ENCODE measurements at regions not wholly inside any gene's neighbourhood (a gene's known extent, or its start where the extent isn't known, plus 50 kb on each side); places are given as distances from the start of the nearest gene placed in this dataset.

DNA sequence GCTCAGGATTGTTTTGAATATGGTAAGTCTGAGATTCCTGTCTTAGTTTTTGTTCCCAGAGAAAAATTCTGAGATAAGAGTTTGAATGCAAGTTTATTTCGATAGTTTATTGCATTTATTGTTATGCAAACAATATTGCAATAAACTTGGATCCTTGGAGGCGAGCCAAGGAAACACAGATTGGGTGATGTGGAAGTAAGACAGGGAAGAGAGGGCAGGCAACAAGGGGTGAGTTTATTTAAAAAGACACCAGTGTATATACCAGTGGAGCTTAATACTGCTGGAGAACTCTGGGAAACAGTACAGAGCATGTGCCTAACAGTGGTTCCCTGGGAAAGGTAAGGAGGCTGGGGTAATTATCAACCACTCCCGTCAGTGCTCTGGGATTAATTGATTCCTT, 87.5 kb upstream of the NEDD4L start:
- Histone ChIP-seq H3K9me3 (ENCODE audit: control insufficient read depth, low read depth, low read length) (no peaks in the 10 kb centered on the region), H3K79me2 (ENCODE audit: control insufficient read depth, insufficient read depth, low read length) (no peaks in the 10 kb centered on the region), H3K36me3 (ENCODE audit: control insufficient read depth in 2 of 2, extremely low read depth in 1 of 2, insufficient read depth in 2 of 2, low read length in 2 of 2) (no peaks in the 10 kb centered on the region), H2AFZ (ENCODE audit: control insufficient read depth, low read length) (no peak overlapping the region), H3K4me1 (ENCODE audit: control insufficient read depth, extremely low read depth, insufficient read depth, low read length) (peaks cover 12% of the 10 kb centered on the region), H4K20me1 (ENCODE audit: control insufficient read depth, extremely low read depth, insufficient read depth, low read length) (no peaks in the 10 kb centered on the region), H3K27me3 (ENCODE audit: control insufficient read depth, extremely low read depth, insufficient read depth, low read length) (no peaks in the 10 kb centered on the region), H3K4me3 (ENCODE audit: control insufficient read depth in 2 of 3, extremely low read depth in 1 of 3, insufficient read depth in 2 of 3, low read depth in 1 of 3, low read length in 3 of 3) (no peak overlapping the region), H3K9me1 (ENCODE audit: control insufficient read depth, extremely low read depth, insufficient read depth, low read length) (no peaks in the 10 kb centered on the region), H3K4me2 (ENCODE audit: control insufficient read depth, extremely low read depth, insufficient read depth, low read depth, low read length) (no peak overlapping the region), H3K27ac (ENCODE audit: control insufficient read depth, insufficient read depth, low read length) (no peak overlapping the region), H3K9ac (ENCODE audit: control insufficient read depth, extremely low read depth, insufficient read depth, low read length) (no peak overlapping the region)
- FAIRE-seq (no peak), DNase-seq (ENCODE audit: low read depth, low spot score) (no peak)
- TF ChIP-seq EZH2 (IDR thresholded peaks at IDR 0.05; ENCODE audit: low read length) = no peak
- TF ChIP-seq CTCF (optimal IDR thresholded peaks at IDR 0.05 in 1 of 3, IDR thresholded peaks at IDR 0.05 in 1 of 3, conservative IDR thresholded peaks at IDR 0.05 in 1 of 3; ENCODE audit: extremely low read depth in 1 of 3, insufficient read depth in 2 of 3, low read length in 3 of 3) = no peak
- dilution Hi-C loops (cut with MboI; ENCODE audit: extremely low pct_ligation_motif_present, low sequenced_read_pairs) = no loop called here

GRCh38 chr18:57954935-57955334, 89.1 kb upstream of the NEDD4L start:
- TF ChIP-seq CTCF (optimal IDR thresholded peaks at IDR 0.05 in 1 of 3, IDR thresholded peaks at IDR 0.05 in 1 of 3, conservative IDR thresholded peaks at IDR 0.05 in 1 of 3; ENCODE audit: extremely low read depth in 1 of 3, insufficient read depth in 2 of 3, low read length in 3 of 3) (no peak), EZH2 (IDR thresholded peaks at IDR 0.05; ENCODE audit: low read length) (no peak)
- FAIRE-seq = no peak
- dilution Hi-C loops (cut with MboI; ENCODE audit: extremely low pct_ligation_motif_present, low sequenced_read_pairs) = no loop called here

More at GRCh38 chr18:57954935-57955334, 89.1 kb upstream of the NEDD4L start:
- Histone ChIP-seq H3K9me3 (ENCODE audit: control insufficient read depth, low read depth, low read length) (no peaks in the 10 kb centered on the region), H3K4me2 (ENCODE audit: control insufficient read depth, extremely low read depth, insufficient read depth, low read depth, low read length) (no peak overlapping the region), H3K4me1 (ENCODE audit: control insufficient read depth, extremely low read depth, insufficient read depth, low read length) (peaks cover 26% of the 10 kb centered on the region), H3K36me3 (ENCODE audit: control insufficient read depth in 2 of 2, extremely low read depth in 1 of 2, insufficient read depth in 2 of 2, low read length in 2 of 2) (no peaks in the 10 kb centered on the region), H3K27ac (ENCODE audit: control insufficient read depth, insufficient read depth, low read length) (no peak overlapping the region), H4K20me1 (ENCODE audit: control insufficient read depth, extremely low read depth, insufficient read depth, low read length) (no peaks in the 10 kb centered on the region), H3K27me3 (ENCODE audit: control insufficient read depth, extremely low read depth, insufficient read depth, low read length) (no peaks in the 10 kb centered on the region), H3K9ac (ENCODE audit: control insufficient read depth, extremely low read depth, insufficient read depth, low read length) (no peak overlapping the region), H3K79me2 (ENCODE audit: control insufficient read depth, insufficient read depth, low read length) (no peaks in the 10 kb centered on the region), H3K9me1 (ENCODE audit: control insufficient read depth, extremely low read depth, insufficient read depth, low read length) (no peaks in the 10 kb centered on the region), H2AFZ (ENCODE audit: control insufficient read depth, low read length) (no peak overlapping the region), H3K4me3 (ENCODE audit: control insufficient read depth in 2 of 3, extremely low read depth in 1 of 3, insufficient read depth in 2 of 3, low read depth in 1 of 3, low read length in 3 of 3) (no peak overlapping the region)
- DNase-seq (ENCODE audit: low read depth, low spot score) = no peak

Data from keratinocyte (primary cell).